ENCODE measurements at regions not wholly inside any gene's neighbourhood (a gene's known extent, or its start where the extent isn't known, plus 50 kb on each side); places are given as distances from the start of the nearest gene placed in this dataset.

DNA sequence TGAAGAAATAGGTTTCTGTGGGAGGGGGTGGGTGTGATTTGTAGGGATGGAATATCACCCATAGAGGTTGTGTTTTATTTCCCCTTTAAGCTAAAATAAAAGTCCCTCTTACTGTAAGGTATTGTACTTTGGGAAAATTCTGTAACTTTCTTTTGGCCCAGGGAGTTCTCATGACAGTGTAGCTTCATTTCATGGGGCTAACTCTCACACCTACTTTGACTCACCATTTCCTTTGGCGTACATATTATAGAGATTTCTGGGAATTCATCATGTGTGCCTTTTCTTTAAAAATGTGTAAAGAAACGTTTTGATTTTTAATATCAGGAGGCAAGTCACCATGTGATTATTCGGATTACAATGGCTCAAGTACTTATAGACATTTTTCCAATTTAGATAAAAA, 477.7 kb upstream of the CFAP20DC start:
- no peak for TF ChIP-seq POLR2A (IDR thresholded peaks at IDR 0.05)
- TF ChIP-seq, protein P1, sequence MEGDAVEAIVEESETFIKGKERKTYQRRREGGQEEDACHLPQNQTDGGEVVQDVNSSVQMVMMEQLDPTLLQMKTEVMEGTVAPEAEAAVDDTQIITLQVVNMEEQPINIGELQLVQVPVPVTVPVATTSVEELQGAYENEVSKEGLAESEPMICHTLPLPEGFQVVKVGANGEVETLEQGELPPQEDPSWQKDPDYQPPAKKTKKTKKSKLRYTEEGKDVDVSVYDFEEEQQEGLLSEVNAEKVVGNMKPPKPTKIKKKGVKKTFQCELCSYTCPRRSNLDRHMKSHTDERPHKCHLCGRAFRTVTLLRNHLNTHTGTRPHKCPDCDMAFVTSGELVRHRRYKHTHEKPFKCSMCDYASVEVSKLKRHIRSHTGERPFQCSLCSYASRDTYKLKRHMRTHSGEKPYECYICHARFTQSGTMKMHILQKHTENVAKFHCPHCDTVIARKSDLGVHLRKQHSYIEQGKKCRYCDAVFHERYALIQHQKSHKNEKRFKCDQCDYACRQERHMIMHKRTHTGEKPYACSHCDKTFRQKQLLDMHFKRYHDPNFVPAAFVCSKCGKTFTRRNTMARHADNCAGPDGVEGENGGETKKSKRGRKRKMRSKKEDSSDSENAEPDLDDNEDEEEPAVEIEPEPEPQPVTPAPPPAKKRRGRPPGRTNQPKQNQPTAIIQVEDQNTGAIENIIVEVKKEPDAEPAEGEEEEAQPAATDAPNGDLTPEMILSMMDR (IDR thresholded peaks at IDR 0.05): no peak
- no peak for TF ChIP-seq POLR2AphosphoS5 (IDR thresholded peaks at IDR 0.05)
